HG02588 (cell line): ENCODE measurements at regions not wholly inside any gene's neighbourhood (a gene's known extent, or its start where the extent isn't known, plus 50 kb on each side); places are given as distances from the start of the nearest gene placed in this dataset.

Experiments
- ATAC-seq: cut with Tn5 transposase; IDR thresholded peaks from one replicate; pipeline ENCODE4 v1.9.1; 2021; ENCODE audit warnings: mild to moderate bottlenecking, moderate library complexity; ENCODE audit not compliant: unreplicated experiment

DNA sequence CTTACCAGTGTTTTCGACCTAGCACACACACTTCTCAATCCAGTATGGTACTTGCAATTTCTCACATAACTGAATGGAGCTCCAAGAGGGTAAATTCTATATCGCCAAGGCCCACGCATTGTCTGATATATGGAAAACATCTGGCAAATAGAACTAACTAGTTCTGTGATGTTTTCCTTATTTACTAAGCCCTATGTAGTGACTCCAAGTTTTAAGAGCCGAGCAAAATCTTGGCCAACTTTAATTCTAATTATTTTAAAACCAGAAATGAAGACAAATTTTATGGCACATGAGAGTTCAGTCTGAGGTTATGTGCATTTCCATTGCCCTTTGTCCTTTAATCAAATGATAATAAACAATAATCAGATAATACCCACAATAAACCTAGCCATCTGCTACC, 1119.7 kb upstream of the CNTNAP5 start:
- no peak for ATAC-seq

DNA sequence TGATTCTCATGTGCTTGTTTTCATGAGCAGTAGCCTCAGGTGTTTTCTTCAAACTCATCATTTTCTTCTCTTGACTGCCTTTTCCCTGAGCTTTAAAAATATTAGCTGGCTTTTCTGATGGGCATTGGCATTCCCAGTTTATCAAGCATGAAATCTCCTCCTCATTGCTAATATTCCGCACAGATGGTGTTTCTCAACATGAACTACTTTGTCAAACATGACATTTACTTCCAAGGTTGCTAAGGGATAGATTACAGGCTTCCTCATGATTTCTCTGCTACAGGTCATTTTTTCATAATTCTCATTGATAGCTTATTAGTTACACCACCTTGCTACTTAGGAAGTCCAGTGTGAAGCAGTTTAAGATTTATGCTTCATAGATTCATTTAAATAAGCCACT, 1116.9 kb upstream of the CNTNAP5 start:
- no peak for ATAC-seq

GRCh38 chr2:122927197-122927596, 1097.9 kb upstream of the CNTNAP5 start:
- ATAC-seq: no peak

- no peak for ATAC-seq
Measured at GRCh38 chr2:122927710-122928557, 1097.2 kb upstream of the CNTNAP5 start.

DNA sequence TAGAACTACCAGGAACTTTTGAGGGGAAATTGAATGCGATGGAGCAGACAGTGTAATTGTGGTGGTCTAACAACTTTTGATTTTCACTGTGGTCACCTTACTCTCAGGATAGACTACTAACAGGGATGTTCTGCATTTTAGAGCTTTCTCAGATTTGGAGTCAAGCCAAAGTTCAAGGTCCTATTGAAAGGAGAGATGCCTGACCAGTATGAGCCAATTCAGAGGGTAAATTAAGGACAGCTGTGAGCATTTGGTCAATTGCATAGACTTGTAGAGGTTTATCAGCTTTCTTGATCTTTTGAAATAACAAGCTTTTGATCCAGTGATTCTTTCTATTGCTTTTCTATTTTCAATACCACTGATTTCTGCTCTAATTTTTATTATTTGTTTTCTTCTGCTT, 1095.7 kb upstream of the CNTNAP5 start:
- no peak for ATAC-seq

DNA sequence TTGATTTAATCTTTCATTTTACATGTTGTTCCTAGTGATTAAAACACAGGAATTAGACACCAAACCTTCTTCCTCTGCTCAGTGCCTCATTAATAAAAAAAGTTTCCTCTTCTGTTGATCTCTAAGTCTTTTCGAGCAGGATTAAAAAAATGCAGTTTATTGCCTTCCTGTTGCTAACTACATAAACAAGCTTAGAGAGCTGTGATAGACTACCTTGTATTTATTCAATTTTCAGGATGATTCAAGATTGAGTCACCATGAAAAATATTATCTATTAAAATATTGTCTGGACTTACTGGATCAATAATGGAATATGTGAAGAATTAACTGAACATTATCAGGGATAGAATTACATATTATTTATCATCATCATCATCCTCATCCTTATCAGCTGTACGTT, 1089.6 kb upstream of the CNTNAP5 start:
- ATAC-seq: no peak

- ATAC-seq: no peak
Measured at GRCh38 chr2:122939796-122940195, 1085.3 kb upstream of the CNTNAP5 start.

GRCh38 chr2:122949523-122949922, 1075.6 kb upstream of the CNTNAP5 start:
- ATAC-seq: no peak

GRCh38 chr2:122955776-122956175, 1069.3 kb upstream of the CNTNAP5 start:
- ATAC-seq: no peak

DNA sequence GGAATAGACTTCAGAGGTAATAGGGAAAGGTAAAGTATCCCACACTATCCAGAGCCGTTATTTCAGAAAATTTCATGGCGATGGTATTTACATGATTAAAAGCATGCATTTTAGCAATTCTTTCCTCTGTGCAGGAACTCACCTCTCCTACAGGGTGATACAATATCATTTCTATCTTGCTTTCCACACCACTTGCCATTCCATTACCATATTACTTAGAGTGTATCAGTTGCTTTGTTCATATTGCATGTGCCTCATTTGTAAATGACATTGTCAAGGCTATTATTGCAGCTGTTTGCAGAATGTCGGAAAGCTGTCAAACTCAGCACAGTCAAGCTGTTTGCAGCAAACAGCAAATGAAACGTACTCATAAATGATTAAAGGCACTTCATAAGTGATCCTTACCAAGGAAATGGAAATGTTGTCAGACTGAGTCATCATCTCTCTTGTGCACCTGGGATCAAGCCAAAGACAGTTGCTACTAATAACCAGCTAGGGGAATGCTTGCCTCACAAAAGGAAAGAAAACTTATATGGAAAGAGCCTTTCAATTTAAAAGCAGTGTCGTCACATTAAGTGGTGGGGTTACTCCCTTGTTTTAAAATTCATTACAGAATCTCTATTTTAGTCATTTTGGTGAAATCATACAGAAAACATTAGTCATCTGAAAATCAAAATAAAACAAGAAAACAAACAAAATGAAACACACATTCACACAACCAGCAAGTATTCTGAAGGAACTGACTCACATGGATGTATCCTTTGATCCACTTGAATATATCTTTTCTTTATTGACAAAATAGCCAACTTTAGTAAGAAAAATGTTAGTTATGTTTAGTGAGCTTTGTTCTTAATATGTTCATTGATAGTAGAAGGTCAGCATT, 1064.1 kb upstream of the CNTNAP5 start:
- no peak for ATAC-seq

DNA sequence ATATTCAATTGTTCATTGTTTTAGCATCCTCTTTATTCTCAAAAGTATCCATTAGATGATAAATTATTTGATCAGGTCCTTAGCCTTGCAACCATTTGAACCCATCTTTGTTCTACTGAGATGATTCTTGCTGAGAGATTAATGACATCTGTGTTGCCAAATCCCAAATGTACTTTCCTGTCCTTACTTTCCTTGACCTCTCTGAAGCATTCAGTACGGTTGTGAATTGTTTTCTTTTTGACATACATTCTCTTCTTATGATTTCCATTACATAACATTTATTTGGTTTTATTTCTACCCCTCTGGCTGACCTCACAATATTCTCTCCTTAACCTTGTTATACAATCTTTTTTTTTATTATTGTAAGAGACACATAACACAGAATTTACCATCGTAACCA, 1058.6 kb upstream of the CNTNAP5 start:
- no peak for ATAC-seq

- ATAC-seq: no peak
Measured at GRCh38 chr2:122977580-122977979, 1047.5 kb upstream of the CNTNAP5 start.

DNA sequence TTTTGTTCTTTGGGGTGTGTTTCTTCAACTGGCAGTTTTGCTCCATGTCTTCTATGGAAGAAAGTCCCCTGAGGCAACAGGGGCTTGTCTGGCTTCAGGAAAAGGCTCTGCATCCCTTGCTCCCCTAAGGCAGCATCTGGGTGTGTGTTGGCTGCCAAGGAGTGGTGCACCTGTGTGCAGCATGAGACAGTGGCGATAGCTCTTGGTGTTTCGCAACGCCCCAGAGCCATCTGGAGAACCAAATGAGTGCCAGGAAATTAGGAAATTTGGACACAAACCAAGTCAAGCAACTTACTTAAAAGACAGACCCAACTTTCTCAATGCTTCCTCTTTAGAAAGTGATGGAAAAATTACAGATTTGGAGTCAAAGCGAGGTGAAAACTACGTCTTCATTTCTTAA, 1044.4 kb upstream of the CNTNAP5 start:
- no peak for ATAC-seq

DNA sequence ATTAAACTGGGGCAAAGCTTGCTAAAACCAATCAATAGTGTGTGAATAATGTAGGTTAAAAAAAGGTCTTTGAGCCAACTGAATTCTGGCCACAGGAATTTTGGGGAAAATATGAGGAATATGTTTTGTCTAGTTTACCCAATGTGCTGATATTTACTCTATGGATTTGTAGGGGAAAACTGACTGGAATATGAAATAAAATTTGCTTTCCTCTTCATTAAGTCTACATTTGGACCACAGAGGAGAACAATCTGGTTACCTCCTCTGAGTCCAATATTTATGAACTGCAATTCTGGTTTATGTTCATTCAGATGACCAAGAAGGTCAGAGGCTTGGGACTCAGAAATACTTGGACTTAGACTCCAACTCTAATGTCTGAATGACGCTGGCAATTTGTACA, 1042.2 kb upstream of the CNTNAP5 start:
- no peak for ATAC-seq

DNA sequence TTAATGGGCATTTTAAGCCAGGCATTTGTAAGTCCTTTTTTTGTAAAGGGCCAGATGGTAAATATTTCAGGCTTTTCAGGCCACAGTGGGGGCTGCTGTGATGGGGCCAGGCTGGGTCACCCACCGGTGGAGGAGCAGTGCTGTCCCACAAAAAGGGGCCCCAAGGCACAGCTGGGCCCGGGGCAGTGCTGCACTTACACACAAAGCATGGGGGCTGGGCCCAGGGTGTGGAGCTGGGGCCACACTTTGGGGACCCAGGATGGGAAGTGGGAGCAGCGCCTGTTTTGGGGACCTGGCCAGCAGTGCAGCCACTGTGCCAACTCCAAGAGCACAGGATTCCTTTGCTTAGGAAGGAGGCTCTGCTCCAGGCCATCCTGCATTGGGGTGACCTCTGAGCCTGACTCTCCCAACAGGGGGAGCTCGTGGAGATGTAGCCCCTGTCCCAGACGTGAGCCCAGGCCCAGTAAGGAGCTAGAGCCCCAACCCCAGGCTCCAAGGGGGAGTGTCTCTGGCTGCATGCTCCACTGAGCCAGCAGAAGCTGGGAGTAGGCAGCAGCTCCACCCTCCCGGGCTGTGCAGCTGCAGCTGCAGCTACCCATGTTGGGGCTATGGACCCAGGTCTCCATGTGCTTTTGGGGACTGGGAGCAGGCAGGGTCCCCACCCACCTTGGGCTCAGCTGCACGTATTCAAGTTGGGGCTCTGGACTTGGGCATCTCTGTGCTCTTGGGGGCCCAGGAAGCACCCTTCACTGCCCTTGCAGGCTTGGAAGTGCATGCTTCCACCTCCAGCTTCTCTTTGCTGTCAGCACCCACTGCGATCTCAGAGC, 1036.5 kb upstream of the CNTNAP5 start:
- ATAC-seq: no peak

DNA sequence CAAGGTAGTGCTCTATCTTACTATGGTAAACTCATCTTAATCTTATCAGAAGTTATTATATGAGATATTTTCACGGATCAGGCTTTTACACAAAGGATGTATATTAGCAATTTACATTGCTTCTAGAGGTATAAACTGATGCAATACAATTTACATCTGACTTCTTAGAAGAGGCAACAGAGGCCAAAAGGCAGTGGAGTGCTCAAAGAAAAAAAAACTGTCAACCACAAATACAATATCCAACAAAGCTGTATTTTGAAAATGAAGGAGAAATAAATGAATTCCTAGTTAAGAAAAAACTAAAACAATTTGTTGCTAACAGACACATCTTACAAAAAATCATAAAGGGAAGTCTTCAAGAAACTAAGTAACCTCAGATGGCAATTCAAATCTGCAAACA, 1031.5 kb upstream of the CNTNAP5 start:
- ATAC-seq: no peak

DNA sequence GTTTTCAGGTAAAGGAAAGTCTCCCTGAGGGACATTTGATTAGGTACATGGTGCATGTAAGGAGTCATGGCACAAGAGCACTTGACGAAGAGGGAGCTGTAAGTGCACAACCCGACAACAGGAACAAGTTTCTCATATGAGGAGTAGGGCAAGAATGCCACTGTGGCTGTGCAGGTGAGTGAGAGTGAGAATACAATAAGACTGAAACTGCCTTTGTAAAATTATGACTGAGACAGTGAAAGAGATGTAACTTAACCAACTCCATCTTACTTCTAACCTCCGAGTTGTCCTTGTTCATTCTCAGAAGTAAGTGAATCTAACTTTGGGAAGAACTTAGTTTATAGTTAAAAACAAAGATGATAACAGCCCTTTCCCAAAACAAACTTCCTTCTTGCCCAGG, 1025.8 kb upstream of the CNTNAP5 start:
- ATAC-seq: no peak

- no peak for ATAC-seq
Measured at GRCh38 chr2:122999821-123000220, 1025.3 kb upstream of the CNTNAP5 start.

DNA sequence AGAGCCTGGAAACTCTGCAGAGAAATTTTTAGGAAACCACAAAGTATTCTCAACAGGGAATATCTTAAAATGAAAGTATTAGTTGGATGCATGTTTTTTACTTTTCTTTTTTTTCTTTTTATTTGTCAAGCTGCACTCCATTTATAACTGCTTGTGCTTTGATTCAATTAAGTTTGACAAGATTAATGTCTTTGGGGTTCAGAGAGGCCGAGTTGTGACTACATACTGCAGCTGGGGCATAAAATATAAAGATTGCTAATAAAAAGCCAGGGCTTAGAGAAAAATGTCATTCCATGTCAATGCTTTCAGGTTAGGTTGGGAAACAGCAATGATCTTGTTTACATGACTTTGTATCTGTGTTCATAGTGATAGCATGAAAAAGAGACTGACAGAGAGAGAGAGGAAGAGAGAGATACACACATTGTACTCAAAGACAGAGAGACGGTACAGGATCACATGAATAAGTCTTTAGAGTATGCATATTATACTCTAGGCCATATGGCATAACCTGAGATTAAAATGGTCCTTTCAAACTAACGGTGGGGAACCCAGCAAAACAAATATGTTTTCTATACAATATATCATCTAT, 1022.3 kb upstream of the CNTNAP5 start:
- ATAC-seq: no peak

DNA sequence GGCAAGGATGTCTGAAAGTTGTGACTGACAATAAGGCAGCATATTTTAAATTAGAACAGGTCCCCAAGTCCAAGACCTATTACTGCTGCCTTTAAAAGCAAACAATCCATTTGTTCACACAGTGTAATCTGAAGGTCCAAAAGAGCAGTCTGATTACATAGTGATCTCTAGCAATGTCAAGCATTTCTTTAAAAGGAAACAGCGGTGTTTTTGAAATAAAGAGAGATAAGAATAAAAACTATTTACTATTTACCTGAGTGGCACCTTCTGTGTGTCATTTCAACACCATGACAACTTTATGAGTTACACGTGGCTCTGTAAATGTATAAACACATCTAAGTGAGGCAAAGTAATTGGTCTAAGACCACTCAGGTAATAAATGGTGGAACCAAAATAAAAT, 1009.9 kb upstream of the CNTNAP5 start:
- no peak for ATAC-seq

GRCh38 chr2:123035541-123035940, 989.5 kb upstream of the CNTNAP5 start:
- ATAC-seq: no peak
